ENCODE measurements at regions not wholly inside any gene's neighbourhood (a gene's known extent, or its start where the extent isn't known, plus 50 kb on each side); places are given as distances from the start of the nearest gene placed in this dataset.
A peak's percentile ranks its signal among the peaks of the same experiment; 100 is the strongest.

DNA sequence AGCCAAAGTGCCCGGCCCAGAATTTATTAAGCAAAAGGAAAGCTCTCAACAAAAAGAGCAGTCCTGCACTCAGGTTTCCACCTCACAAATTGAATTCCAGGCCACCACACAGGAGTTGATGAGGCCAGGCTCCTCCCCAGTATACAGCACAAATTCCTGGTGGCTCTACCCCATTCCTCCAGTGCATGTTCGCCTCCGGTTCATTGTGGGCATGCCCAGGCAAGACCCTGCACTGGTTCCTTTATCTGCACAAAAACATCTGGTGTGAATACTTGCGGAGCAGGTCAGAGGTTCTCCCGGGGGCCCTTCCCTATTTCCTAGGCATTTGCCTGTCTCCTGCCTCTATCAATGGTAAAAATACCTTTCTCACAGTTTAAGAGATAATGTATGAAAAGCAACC is 195.2 kb upstream of the ANXA10 start:
- Histone ChIP-seq H3K4me1 (replicated peaks in 1 of 4; ENCODE audit: control insufficient read depth in 3 of 4, insufficient read depth in 4 of 4, low read length in 3 of 4) (peaks cover 0 to 5% (median 3%) of the 10 kb centered on the region in 4 experiments; a peak in 4 of 7 replicates), H3K14ac (ENCODE audit: insufficient read length) (no peak overlapping the region), H2BK20ac (ENCODE audit: low read length) (no peak overlapping the region), H3K79me1 (ENCODE audit: low read depth, low read length) (no peaks in the 10 kb centered on the region), H3K56ac (replicated peaks; ENCODE audit: insufficient read length, low read depth, low read length) (no peak overlapping the region), H4K8ac (ENCODE audit: extremely low read depth, insufficient read depth, low read length) (no peak overlapping the region; the same call in 1 of the 2 replicates), H3K9ac (replicated peaks in 1 of 4; ENCODE audit: extremely low read depth in 1 of 4, low read depth in 3 of 4, low read length in 3 of 4) (no peak overlapping the region), H3K4me2 (ENCODE audit: insufficient read depth in 1 of 2, low read depth in 2 of 2, low read length in 2 of 2) (no peak overlapping the region), H3K27ac (ENCODE audit: low read depth, low read length) (peak overlapping the region; percentile 47; the same call in 1 of the 2 replicates), H4K20me1 (replicated peaks in 1 of 2; ENCODE audit: control insufficient read depth in 1 of 2, insufficient read depth in 2 of 2, low read length in 2 of 2) (no peaks in the 10 kb centered on the region), H3K4me3 (ENCODE audit: extremely low read depth in 1 of 4, insufficient read depth in 2 of 4, low read depth in 3 of 4, low read length in 4 of 4) (no peak overlapping the region), H3K27me3 (replicated peaks in 1 of 4; ENCODE audit: control insufficient read depth in 3 of 4, extremely low read depth in 1 of 4, insufficient read depth in 3 of 4, low read length in 3 of 4) (no peaks in the 10 kb centered on the region), H3K79me2 (ENCODE audit: control insufficient read depth in 1 of 2, insufficient read depth in 2 of 2, low read length in 2 of 2) (no peaks in the 10 kb centered on the region), H3K23ac (ENCODE audit: insufficient read length) (no peak overlapping the region), H3K18ac (ENCODE audit: extremely low read depth, low read length) (peak overlapping the region; percentile 43; the same call in 1 of the 2 replicates), H4K5ac (ENCODE audit: insufficient read length, low read depth, low read length) (no peak overlapping the region), H3K4ac (replicated peaks; ENCODE audit: insufficient read length, low read depth, low read length) (no peak overlapping the region), H2BK5ac (ENCODE audit: low read depth, low read length) (peak overlapping the region; percentile 68; the same call in 1 of the 2 replicates), H3K36me3 (ENCODE audit: control insufficient read depth in 2 of 4, insufficient read depth in 4 of 4, low read length in 3 of 4) (no peaks in the 10 kb centered on the region), H3K9me3 (ENCODE audit: insufficient read depth in 2 of 2, low read depth in 1 of 2, low read length in 1 of 2) (no peaks in the 10 kb centered on the region), H2BK15ac (ENCODE audit: low read length) (no peak overlapping the region), H2AFZ (ENCODE audit: low read length) (0 out of 2 replicates have a peak overlapping the region, but pooled peaks have one; percentile 12), H2AK5ac (ENCODE audit: low read depth, low read length) (no peak overlapping the region), H4K91ac (replicated peaks; ENCODE audit: insufficient read length, low read length) (peak overlapping the region; percentile 40), H3K23me2 (ENCODE audit: low read depth, low read length) (no peaks in the 10 kb centered on the region), H2BK12ac (ENCODE audit: low read depth, low read length) (no peak overlapping the region), H2BK120ac (replicated peaks; ENCODE audit: low read depth, low read length) (no peak overlapping the region)
- ChIA-PET CTCF (ENCODE audit: partially characterized antibody) (interaction anchor here (0.6 kb wide), 1 partner anchor 594 kb away, joined by 3 read pairs; no protein-coding TSS in a partner anchor), POLR2A (ENCODE audit: partially characterized antibody) (no interaction called here)
- DNase-seq (ENCODE audit: low read depth in 1 of 2, low spot score in 2 of 2), result peak in 1 of 2 experiments; percentile 38
- no peak for FAIRE-seq
- 69% methylated on average over 5 of the region's 5 CpGs; no CpG with 5 or more reads in 1 of the 2 experiments for WGBS, 2 experiments (ENCODE audit: extremely low coverage in 1 of 2, insufficient coverage in 1 of 2, insufficient read length in 1 of 2, insufficient replicate concordance in 2 of 2, low coverage in 1 of 2, low lambda C conversion rate in 2 of 2, missing lambda C conversion rate in 1 of 2)
- no peak for TF ChIP-seq SUZ12 (IDR thresholded peaks at IDR 0.05; ENCODE audit: low read length)
- no peak for TF ChIP-seq CBX5 (IDR thresholded peaks at IDR 0.05; ENCODE audit: low read depth, low read length)
- TF ChIP-seq TEAD4 (IDR thresholded peaks at IDR 0.05; ENCODE audit: low read depth, low read length), result peak; percentile 67
- peak; percentile 29; the same call in 1 of the 2 replicates for TF ChIP-seq POLR2AphosphoS5 (IDR thresholded peaks at IDR 0.05; ENCODE audit: low read depth, low read length)
- peak in 1 of 2 experiments; percentile 44; a peak in 1 of 3 replicates for TF ChIP-seq POLR2A (IDR thresholded peaks at IDR 0.05; ENCODE audit: control extremely low read depth in 1 of 2, low read depth in 2 of 2, low read length in 2 of 2)
